C4-2B (cell line): ENCODE measurements at regions not wholly inside any gene's neighbourhood (a gene's known extent, or its start where the extent isn't known, plus 50 kb on each side); places are given as distances from the start of the nearest gene placed in this dataset.

Experiments used
- CTCF ChIP-seq: fragments of 450-650 bp; conservative IDR thresholded peaks from 2 replicates; pipeline ENCODE4 v1.5.1; 2017; ENCODE audit warnings: mild to moderate bottlenecking
- ZFX ChIP-seq: fragments of 450-650 bp; IDR thresholded peaks from 2 replicates; pipeline ENCODE4 v1.6.1; 2017

- TF ChIP-seq CTCF (no peak), ZFX (no peak)
Observed at GRCh38 chr4:136965478-136965877, 566.8 kb downstream of the PCDH18 start.
